Loucy (cell line): ENCODE measurements at regions not wholly inside any gene's neighbourhood (a gene's known extent, or its start where the extent isn't known, plus 50 kb on each side); places are given as distances from the start of the nearest gene placed in this dataset.

ENCODE experiments used
- CTCF ChIP-seq: fragments of 200-600 bp; sonication (generic); conservative IDR thresholded peaks from 2 replicates; pipeline ENCODE4 v1.5.1; 2014; ENCODE audit warnings: mild to moderate bottlenecking, antibody characterized with exemption, low read length
- EZH2phosphoT487 ChIP-seq: fragments of 200-600 bp; IDR thresholded peaks from 2 replicates; pipeline ENCODE4 v1.6.1; 2018; ENCODE audit warnings: antibody characterized with exemption, mild to moderate bottlenecking, moderate library complexity, borderline replicate concordance

DNA sequence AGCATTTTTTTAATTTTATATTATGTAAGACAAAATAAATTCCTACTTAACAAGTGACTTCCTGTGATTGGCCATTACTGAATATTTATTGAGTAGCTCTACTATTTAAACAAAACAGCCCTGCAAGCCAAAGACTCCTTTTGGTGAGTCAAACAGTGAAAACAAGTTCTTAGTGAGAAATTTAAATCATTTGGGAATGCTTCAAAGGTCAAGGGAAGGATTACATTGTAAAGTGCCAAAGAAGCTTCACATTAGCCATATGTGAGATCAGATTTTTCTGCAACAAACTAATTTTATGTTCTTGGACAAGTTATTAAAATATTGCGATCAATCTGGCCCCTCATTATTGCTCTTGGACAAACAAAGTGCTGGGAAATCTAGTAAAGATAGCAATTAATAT is 795.4 kb upstream of the MGAT4C start:
- TF ChIP-seq CTCF (no peak), EZH2phosphoT487 (no peak)
